Cardiac fibroblast (primary cell): ENCODE measurements at regions not wholly inside any gene's neighbourhood (a gene's known extent, or its start where the extent isn't known, plus 50 kb on each side); places are given as distances from the start of the nearest gene placed in this dataset.

Experiments used
- DNase-seq, 2 donors: peaks; one replicate each; pipeline versions ENCODE4 v3.0.0 to v3.0.0-alpha.2; 2010; ENCODE audit warnings: low read depth in 2 of 2
- H3K4me3 ChIP-seq, 2 donors: replicated peaks in 1 of 2; 1 replicate in 1 of 2; 2 replicates in 1 of 2; pipeline ENCODE4 v1.5.1; 2011; ENCODE audit warnings: low read depth in 2 of 2, low read length in 2 of 2, mild to moderate bottlenecking in 2 of 2, moderate library complexity in 1 of 2
- CTCF ChIP-seq: IDR thresholded peaks from one replicate; pipeline ENCODE4 v1.5.1; 2011; ENCODE audit warnings: low read depth, mild to moderate bottlenecking, low read length, inconsistent platforms

DNA sequence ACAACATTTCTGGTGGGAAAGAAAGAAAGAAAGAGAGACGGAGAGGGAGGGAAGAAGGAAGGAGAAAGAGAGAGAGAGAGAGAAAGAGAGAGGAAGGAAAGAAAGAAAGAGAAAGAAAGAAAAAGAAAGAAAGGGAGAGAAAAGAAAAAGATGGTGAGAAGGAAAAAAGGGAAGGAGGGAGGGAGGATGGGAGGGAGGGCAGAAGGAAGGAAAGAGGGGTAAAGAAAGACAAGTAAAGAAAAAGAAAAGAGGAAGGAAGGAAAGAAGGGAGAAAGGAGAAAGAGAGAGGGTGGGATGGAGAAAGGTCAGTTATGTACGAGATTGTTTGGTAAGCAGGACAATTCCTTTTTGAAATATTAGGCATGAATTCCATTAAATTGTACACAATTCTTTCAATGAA, 145.3 kb downstream of the SPRY2 start:
- H3K4me3 ChIP-seq = no peak overlapping the region
- DNase-seq = no peak
- no peak for TF ChIP-seq CTCF

- TF ChIP-seq CTCF = no peak
These were observed 150.9 kb downstream of the SPRY2 start for GRCh38 chr13:80189889-80190597.

GRCh38 chr13:80180740-80181355, 160.1 kb downstream of the SPRY2 start:
- H3K4me3 ChIP-seq = no peak overlapping the region
- TF ChIP-seq CTCF = no peak
- no peak for DNase-seq

More at GRCh38 chr13:80189889-80190597, 150.9 kb downstream of the SPRY2 start:
- no peak overlapping the region for H3K4me3 ChIP-seq
- no peak for DNase-seq

- no peak for TF ChIP-seq CTCF
- H3K4me3 ChIP-seq = no peak overlapping the region
- no peak for DNase-seq
These were observed 163.6 kb downstream of the SPRY2 start for GRCh38 chr13:80177327-80177726.

DNA sequence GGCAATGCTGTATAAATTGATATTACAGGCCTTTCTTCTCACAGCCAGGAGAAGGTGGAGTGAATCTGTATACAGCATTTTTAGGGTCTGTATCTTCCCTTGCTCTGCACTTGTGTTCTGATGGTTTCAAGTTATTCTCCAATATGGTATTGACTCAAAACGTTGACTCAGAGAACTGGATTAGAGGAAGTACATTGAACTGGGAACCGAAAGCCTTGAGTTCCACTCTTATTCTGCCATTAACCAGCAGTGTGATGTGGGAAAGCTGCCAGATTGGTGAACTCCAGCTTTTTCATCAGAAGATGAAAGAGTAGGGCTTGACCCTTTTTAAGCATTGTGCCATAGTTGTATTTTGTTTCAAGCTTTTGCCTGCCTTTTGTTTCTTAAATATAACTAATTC, 167.7 kb downstream of the SPRY2 start:
- TF ChIP-seq CTCF = no peak
- no peak for DNase-seq
- H3K4me3 ChIP-seq = no peak overlapping the region

DNA sequence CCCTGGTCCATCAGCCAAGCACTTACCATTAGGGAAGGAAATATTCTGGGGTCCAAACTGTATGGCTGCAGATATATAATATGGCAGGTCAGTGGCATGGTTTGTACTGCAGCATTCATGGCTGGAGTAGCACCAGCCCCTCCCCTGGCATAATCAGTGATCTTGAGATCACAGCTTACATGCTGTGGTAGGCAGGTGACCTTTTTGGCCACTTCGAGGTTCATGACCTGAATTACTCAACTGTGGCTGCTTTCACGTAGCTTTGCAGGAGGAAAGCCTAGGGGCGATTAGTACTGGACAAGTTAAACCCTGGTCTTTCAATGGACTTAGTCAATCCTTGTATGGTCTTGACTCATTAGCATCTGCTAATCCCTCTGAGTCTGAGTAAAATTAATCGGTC, 169.8 kb downstream of the SPRY2 start:
- no peak for TF ChIP-seq CTCF
- H3K4me3 ChIP-seq = no peak overlapping the region
- DNase-seq = no peak
